GM21423 (cell line): ENCODE measurements at regions not wholly inside any gene's neighbourhood (a gene's known extent, or its start where the extent isn't known, plus 50 kb on each side); places are given as distances from the start of the nearest gene placed in this dataset.

Source experiments
- ATAC-seq: cut with Tn5 transposase; IDR thresholded peaks from one replicate; pipeline ENCODE4 v1.9.1; 2021; ENCODE audit warnings: mild to moderate bottlenecking, moderate library complexity; ENCODE audit not compliant: unreplicated experiment

DNA sequence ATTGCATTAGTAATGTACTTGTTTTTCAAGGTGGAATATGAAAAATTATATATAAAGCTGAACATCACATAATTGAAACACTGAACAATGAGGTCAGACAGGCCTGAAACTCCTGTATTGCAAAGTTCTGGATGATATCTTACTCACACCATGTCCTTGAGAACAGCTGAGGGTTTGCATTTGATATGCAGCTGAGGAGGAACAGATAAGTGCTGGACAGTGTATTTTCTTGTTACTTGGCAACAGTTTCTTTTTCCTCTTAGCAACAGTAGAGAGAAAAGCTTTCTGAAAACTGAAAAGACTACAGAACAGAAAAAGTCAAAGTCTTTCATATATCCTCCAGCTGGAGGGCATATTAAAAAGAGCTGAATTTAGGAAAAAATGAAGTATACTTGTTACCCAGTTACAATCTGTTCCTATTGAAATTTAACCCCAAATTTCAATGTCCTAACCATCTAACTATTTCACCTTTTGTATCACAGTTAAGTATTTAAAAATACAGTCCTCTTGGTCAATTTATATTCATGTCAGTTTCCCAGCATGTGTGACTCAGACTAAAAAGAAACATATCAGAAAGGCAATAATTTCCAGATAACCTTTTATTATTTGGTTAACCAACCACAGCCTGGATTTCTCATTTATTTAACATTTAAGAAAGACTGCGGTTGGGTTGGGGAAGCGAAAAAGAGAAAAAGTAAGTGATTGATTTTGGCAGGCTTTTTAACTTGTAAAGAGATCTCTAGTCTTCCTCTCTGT is 733.0 kb upstream of the DPPA4 start:
- no peak for ATAC-seq

DNA sequence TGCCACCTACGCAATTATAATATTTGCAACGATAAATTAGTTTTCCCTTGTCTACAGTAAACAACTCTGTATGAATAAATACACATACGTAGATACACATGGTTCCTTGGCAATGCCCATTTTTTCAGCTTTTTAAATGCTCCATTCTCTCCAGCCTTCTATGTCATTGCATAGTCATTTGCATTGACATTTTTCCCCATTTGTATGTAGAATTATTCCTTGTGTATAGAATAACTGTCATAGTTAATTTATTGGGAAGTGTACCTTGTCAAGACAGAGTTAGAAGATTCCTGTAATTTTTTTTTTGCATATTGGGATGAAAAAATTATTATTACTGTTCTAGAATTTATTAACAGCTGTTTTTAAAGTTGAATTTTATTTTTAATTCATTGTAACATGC is 736.7 kb upstream of the DPPA4 start:
- no peak for ATAC-seq

DNA sequence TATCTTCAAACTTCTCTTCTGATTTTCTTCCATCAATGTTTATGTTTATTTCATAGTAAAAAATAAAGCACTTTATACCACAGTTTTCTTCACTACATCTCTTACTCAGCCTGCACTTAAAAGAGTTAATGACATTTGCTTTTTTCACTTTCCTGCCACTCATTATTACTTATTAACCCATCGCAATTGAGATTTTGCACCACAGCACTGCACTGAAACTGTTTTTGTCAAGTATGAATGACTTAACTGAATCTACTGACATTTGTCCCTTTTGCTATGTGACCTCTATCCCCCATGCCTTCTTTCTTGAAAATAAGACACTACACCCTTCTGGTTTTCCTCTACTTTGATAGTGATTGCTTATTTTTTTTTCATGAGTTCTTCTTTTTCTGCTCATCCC is 739.7 kb upstream of the DPPA4 start:
- ATAC-seq = peak; percentile 46

DNA sequence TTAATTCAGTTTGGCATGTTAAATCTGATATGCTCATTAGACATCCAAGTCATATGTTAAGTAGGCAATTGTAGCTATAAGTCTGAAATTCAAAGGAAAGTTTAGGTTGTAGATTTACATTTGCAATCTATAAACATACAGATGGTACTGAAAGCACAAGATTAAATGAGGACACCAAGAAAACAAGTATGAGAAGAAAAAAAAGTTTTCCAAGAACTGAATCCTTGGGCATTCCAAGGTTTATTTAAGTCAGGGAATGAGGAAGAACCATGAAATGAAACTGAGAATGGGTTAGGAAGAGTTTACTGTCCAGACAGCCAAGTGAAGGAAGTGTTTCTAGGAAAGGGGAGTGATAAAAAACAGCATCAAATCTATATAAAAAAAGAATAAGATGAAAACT is 756.1 kb upstream of the DPPA4 start:
- ATAC-seq = no peak

DNA sequence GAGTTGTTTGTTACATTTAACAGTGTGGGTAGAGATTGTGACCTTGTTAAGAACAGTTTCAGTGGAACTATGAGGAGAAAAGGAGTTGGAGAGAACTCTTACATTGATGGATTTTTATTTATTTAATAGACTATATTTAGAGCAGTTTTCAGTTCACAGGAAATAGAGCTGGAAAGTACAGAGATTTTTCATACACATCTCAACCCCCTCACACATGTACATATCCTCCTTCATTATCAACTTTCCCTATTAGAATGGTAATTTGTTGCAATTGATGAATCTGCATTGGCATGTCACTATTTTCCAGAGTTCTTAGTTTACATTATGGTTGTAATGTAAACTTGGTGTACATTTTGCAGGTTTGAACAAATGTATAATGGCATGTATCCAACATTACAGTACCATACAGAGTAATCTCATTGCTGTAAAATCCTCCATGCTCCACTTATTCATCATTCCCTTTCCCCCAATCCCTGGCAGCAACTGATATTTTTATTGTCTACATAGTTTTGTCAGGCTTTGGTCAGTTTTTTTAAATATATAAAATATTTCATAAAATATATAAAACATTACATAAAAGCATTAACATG is 756.6 kb upstream of the DPPA4 start:
- no peak for ATAC-seq

DNA sequence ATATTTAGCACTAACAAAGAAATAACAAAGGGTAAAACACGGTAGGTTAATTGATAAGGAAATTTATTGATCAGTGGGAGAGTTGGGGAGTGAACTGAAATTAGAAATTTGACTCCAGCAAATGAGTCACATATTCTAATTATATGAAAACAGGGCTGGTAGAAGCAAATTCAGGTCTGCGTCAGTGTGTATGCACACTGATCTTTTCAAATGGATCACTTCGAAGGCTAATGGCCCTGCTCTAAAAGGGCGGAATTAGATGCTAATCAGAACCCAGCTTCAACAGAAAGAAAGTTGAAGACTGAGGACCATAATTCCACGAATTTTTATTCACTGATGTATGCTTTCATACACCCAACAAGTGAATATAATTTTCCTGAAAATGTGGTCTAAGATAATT is 762.4 kb upstream of the DPPA4 start:
- no peak for ATAC-seq

DNA sequence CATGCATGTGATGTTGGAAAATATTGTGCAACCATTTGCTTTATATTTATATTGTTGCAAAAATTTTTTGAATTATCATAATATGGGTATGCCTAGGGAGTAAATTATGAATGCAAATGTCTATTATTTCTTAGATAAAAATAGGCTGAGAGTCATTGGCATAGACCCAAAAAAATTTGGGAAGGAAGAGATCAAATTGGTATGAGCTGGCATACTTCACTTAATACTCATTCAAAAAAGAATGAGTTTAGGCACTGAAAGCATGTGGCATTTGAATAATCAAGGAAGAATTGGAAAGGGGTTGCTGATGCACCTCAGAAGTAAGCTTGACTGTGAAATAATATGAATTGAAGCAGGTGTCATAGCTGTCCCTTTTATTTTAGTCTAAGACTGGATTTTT is 764.0 kb upstream of the DPPA4 start:
- no peak for ATAC-seq

DNA sequence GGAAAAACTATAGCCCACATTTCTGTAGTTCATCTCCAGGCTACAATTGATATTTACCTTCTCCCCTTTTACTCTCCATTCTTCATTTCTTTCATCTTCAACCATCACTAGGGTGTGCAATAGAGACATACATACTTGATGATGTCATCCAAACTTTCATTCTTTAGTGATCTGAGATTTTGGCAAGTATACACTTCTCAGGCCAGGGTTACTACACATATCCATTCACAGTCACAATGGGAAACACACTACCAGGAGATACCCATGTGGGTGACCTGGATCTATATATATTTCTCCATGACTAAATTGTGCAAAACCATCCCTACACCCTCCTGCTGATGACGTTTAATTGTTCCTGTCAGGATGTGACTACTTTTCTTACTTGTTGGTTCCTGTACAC is 769.5 kb upstream of the DPPA4 start:
- ATAC-seq = no peak

DNA sequence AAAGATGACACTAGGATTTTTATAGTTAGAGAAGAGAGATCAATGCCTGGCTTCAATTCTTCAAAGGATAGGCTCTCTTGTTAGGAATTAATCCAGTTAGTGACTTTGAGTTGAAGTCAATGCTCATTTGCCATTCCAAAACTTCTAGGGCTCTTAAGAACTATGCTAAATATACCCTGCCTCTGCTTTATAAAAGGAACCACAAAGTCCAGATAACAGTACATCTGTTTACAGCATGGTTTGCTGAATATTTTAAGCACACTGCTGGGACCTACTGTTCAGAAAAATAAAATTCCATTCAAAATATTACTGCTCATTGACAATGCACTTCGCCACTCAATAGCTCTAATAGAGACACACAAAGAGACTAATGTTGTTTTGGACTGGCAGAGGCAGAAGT is 786.6 kb upstream of the DPPA4 start:
- ATAC-seq = no peak

DNA sequence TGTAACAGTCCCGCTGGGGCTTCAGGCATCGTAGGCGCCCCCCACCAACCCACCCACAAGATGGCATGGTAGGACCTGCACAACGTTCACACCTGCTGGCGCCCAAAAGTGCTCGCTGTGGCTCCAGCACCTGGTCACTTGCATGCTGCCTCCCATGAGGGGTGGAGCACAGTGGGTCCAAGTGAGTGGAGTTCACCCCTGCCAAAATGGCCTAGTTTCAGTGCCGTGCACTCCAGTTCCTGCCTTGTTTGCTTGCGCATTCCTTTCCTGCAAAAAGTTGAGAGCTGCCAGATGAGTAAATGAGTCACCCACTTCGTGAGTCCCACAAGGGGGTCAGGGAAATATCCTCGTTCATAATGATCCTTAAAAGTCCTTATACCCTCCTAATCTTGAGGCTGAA is 788.7 kb upstream of the DPPA4 start:
- ATAC-seq = no peak

DNA sequence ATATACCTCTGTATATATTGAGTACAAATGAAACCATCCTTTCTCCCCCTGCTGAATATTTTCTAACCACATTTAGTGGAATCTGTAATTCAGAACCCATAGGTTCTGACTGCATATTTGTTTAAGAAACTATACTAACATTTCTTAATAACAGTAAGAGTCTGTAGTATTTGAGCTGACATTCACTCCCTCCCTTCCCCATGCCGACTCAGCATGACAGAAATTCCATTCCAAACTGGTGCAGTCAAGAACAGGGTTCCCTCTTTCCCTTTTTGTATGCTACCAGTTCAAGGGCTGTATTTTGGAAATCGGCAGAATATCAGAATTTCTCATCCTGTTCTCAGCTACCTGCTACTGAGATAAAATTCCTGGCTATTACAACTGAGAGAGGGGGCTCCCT is 796.6 kb upstream of the DPPA4 start:
- no peak for ATAC-seq

DNA sequence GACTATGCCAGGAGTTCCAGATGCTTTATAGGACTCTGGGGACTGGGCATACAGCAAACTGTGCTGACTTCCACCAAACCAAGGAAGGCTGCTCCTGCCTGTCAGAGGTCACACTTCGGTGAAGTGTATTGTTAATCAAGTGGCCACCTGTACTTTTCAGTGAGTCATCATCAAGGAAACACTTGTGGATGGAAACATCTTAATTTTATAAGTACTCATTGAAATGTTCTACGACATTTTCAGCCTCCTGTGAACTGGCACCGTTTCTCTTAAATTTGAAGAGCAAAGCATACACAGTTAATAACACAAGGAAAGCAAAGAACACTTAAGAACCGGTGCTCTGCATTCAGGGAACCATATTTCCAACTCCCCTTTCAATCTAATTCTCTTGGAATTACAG is 801.7 kb upstream of the DPPA4 start:
- no peak for ATAC-seq

DNA sequence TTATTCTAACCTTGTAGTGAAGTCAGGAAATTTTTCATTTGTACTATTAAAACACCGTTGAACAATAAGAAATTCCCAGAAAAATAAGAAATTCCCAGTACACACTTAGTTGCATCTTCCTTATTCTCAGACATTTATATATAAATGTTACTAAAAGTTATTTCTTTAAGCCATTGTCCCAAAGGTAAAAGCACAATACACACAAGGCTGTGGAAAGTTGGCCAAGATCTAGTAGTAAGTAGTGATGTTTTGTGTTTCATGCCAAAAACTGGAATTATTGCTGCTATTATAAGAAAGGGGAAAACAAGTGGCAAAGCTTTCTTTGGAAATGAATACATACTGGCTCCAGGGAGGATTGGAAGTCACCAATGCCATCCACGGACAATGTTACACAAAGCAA is 802.5 kb upstream of the DPPA4 start:
- ATAC-seq = no peak

DNA sequence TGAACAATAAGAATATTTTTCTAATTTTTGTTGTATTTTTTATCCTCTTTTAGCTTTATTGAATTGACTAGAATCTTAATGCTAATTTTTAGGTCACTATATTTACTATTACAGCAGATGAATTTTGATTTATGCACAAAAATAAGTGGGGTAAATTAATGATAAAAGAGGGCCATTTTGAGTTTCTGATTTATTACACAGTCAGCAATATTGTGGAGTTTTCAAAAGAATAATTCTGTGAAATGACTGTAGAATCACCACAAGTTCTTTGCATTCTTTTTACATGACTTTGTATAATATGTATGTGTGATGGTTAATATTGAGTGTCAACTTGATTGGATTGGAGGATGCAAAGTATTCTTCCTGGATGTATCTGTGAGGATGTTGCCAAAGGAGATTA is 812.4 kb upstream of the DPPA4 start:
- ATAC-seq = no peak

DNA sequence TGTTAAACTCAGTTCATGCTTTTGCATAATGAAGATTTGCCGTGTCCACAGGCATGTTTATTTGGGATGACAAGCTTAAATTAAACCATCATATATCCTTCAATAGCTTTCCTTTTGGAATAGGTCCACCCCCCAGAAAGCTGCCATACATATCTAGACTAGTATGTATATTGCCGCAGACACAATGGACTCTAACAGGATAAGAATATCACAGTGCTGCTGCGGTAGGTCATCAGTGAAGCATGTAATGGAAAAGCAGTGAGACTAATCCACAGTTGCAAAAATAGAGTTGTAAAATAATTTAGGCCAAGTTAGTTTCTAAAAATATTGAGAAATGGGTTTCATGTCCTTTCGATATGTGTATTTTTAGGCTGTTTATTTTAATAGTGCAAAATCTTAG is 819.9 kb upstream of the DPPA4 start:
- ATAC-seq = no peak

DNA sequence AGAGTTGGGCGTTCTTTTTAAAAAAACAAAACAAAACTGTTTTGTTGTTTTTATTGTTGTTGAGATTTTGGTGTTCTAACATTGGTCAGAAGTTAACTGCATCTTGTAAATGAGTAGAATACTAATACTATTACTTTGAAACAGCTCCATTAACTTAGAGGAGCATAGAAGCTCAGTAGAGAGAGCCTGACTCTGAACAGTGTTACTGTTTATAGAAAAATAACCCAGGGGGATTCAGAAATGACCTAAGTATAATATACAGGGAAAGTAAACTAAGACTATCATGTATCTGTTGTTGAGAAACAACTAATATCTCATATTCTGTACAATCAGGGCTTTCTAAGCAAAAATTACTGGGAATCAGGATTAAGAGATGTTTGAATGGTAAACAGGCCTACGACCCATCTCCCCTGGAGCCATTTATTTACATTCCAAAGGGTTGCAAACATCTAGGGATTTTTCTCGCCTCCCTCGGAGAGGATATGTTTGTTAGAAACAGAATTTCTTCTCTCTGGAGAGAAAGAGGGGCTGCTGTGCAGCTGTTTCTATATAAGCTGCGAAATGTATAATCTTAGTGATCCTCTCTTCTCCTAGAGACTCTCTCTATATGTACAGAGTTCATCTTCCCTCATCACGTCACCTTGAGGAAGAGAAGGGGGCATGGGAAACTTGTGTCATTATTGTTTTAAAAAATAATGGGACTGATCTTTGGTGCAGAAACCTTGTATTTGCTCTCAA is 827.5 kb upstream of the DPPA4 start:
- ATAC-seq = no peak

DNA sequence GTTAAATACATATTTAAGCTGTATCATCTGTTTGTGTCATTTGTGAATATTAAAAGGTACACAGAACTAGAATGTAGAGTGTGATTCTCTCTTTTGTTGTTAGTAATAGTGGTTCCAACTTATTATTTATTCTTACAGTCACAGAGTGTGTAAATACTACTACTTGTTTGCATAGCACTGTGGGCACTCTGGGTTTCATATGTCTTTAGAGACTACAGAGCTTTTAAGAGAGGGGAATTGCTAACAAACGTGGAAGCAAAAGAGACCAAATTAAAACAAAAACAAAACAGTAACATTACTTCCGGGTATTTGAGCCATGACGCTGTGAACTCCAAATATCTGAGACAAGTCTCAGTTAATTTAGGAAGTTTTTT is 828.0 kb upstream of the DPPA4 start:
- ATAC-seq = no peak

DNA sequence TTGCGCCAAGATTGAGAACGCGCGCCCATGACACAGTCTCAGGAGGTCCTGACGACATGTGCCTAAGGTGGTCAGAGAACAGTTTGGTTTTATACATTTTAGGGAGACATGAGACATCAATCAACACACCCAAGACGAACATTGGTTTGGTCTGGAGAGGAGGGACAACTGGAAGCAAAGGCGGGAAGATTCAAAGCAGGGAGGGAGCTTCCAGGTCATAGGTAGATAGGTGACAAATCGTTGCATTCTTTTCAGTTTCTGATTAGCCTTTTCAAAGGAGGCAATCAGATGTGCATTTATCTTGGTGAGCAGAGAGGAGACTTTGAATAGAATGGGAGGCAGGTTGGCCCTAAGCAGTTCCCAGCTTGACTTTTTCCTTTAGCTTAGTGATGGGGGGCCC is 828.4 kb upstream of the DPPA4 start:
- no peak for ATAC-seq

DNA sequence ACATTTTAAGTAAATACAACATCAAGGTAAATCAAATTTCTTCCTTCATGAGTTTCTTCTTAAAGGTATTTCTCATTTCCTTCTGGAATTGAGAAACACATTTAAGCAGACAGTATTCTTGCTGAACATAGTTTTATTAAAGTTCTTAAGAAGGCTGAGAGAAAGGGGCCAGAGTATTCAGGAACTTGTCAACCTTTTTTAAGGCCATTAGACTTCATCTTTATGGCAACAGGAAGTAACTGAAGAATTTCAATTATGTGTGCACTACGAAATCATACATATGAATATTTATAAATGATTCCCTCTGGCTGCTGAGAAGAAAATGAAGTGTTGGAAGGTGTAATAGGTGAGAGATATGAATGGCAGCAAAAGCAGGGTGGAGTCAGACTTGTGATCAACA is 829.4 kb upstream of the DPPA4 start:
- no peak for ATAC-seq

DNA sequence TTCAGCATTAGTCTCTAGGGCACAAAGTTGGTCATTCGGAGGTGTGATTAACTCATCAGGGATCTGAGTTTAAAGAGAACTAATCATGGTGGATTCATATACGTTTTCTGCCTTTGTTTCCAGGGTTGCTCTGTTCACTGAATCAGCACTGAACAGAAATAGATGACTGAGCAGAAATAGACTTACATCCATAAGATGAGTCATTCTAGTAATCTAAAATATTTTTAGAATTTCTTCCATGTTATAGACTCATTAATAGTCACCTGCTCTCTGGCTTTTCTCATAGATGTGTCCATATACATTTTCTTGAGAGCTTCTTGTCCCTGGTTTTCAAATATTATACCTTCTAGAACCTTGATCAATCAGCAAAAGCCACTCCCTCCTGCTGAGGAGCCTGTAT is 837.6 kb upstream of the DPPA4 start:
- ATAC-seq = no peak

DNA sequence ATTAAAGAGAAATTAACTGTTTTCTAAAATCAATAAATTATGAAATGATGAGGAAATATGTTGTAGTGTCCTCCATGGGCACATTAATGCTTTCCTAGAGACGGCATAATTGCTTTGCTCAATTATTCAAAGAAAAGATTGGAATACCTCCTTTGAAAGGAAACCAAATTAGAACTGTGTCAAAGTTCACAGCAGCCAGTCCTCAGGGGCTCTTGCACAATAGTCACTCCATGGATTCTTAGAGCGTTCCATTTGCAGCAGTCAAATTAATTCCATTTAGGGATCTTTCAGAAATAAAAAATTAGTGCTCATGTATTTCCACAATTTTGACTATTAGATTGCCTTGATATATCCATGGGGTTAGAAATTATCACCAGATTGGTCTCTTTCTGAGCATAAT is 841.6 kb upstream of the DPPA4 start:
- no peak for ATAC-seq

DNA sequence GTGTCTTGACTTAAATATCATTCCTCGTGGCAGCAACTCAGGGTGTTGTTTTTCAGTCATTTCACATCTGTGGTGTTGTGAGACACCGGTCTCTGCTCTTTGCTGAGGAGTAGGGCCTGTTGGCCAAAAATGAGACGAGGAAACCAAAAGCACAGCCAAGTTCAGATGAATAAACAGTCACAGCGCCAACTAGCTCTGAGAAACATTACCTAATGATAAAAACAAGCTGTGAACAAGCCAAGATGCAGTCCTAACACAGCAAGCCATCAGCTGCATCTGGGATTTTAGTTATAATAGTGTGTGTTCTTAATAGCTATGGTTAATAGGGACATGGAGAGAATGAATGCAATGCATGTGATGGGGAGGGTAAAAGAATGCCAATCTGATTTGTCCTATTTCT is 843.4 kb upstream of the DPPA4 start:
- ATAC-seq = no peak
